Neural cell (in vitro differentiated cells): ENCODE measurements at regions not wholly inside any gene's neighbourhood (a gene's known extent, or its start where the extent isn't known, plus 50 kb on each side); places are given as distances from the start of the nearest gene placed in this dataset.

Source experiments
- H2AFZ ChIP-seq: fragments of 200-600, 300-800 bp; sonication (generic), shearing (Covaris generic); 2 replicates; pipeline ENCODE4 v1.6.0; 2014; ENCODE audit warnings: low read depth, mild to moderate bottlenecking, antibody characterized with exemption, low read length, moderate library complexity
- H3F3A ChIP-seq: fragments of 200-600 bp; shearing (Covaris generic); 2 replicates; pipeline ENCODE4 v1.6.1; 2016; ENCODE audit warnings: mild to moderate bottlenecking, moderate library complexity, mixed read lengths, antibody characterized with exemption, low read length; ENCODE audit not compliant: insufficient read depth, poor library complexity, severe bottlenecking
- H3K27ac ChIP-seq: fragments of 200-600, 300-800 bp; sonication (generic), shearing (Covaris generic); 2 replicates; pipeline ENCODE4 v1.5.1; 2014; ENCODE audit warnings: mild to moderate bottlenecking, low read length, moderate library complexity
- H3K27me3 ChIP-seq: fragments of 300-800, 200-600 bp; sonication (generic), shearing (Covaris generic); 2 replicates; pipeline ENCODE4 v1.6.0; 2014; ENCODE audit warnings: mild to moderate bottlenecking, low read depth, low read length, moderate library complexity; ENCODE audit not compliant: insufficient read depth
- H3K36me3 ChIP-seq: fragments of 300-800, 200-600 bp; sonication (generic), shearing (Covaris generic); 2 replicates; pipeline ENCODE4 v1.5.1; 2014; ENCODE audit warnings: mild to moderate bottlenecking, antibody characterized with exemption, low read length, moderate library complexity; ENCODE audit not compliant: insufficient read depth
- H3K4me2 ChIP-seq: fragments of 300-800, 200-600 bp; sonication (generic), shearing (Covaris generic); 2 replicates; pipeline ENCODE4 v1.6.0; 2014; ENCODE audit warnings: mild to moderate bottlenecking, low read length
- H3K4me3 ChIP-seq: fragments of 300-800, 200-600 bp; sonication (generic), shearing (Covaris generic); 2 replicates; pipeline ENCODE4 v1.5.1; 2014; ENCODE audit warnings: mild to moderate bottlenecking, low read length, moderate library complexity
- H3K79me2 ChIP-seq: fragments of 200-600 bp; shearing (Covaris generic); replicated peaks from 2 replicates; pipeline ENCODE4 v1.6.0; 2014; ENCODE audit warnings: mild to moderate bottlenecking, low read length, moderate library complexity; ENCODE audit not compliant: insufficient read depth
- H3K9ac ChIP-seq: fragments of 300-800, 200-600 bp; sonication (generic), shearing (Covaris generic); 2 replicates; pipeline ENCODE4 v1.6.1; 2016; ENCODE audit warnings: mild to moderate bottlenecking, low read length, mixed read lengths
- H3K9me2 ChIP-seq: fragments of 200-600 bp; shearing (Covaris generic); 2 replicates; pipeline ENCODE4 v1.6.1; 2016; ENCODE audit warnings: mild to moderate bottlenecking, low read length, mixed read lengths; ENCODE audit not compliant: insufficient read depth
- H3K9me3 ChIP-seq: fragments of 200-600, 300-800 bp; sonication (generic), shearing (Covaris generic); 2 replicates; pipeline ENCODE4 v1.6.1; 2016; ENCODE audit warnings: mild to moderate bottlenecking, mixed run types, low read length, moderate library complexity, mixed read lengths
- H4K20me1 ChIP-seq: fragments of 200-600 bp; shearing (Covaris generic); 2 replicates; pipeline ENCODE4 v1.6.1; 2016; ENCODE audit warnings: mild to moderate bottlenecking, mixed run types; ENCODE audit not compliant: insufficient read depth
- CTCF ChIP-seq: fragments of 450-650 bp; IDR thresholded peaks from 2 replicates; pipeline ENCODE4 v1.5.1; 2014; ENCODE audit warnings: antibody characterized with exemption, mild to moderate bottlenecking, moderate library complexity; ENCODE audit not compliant: poor library complexity, severe bottlenecking
- EP300 ChIP-seq: fragments of 450-650 bp; conservative IDR thresholded peaks from 2 replicates; pipeline ENCODE4 v1.6.1; 2014; ENCODE audit warnings: antibody characterized with exemption, mild to moderate bottlenecking, moderate library complexity; ENCODE audit not compliant: poor library complexity, severe bottlenecking
- EZH2 ChIP-seq: fragments of 200-600, 300-800 bp; shearing (Covaris generic), sonication (generic); IDR thresholded peaks from 2 replicates; pipeline ENCODE4 v1.6.1; 2014; ENCODE audit warnings: antibody characterized with exemption, low read length, borderline replicate concordance, mild to moderate bottlenecking; ENCODE audit not compliant: insufficient read depth, poor library complexity, severe bottlenecking
- MXI1 ChIP-seq: fragments of 450-650 bp; conservative IDR thresholded peaks from 2 replicates; pipeline ENCODE4 v1.6.1; 2014; ENCODE audit warnings: antibody characterized with exemption, mild to moderate bottlenecking; ENCODE audit not compliant: poor library complexity, severe bottlenecking
- POLR2AphosphoS5 ChIP-seq: IDR thresholded peaks from 2 replicates; pipeline ENCODE4 v1.6.1; 2012
- RAD21 ChIP-seq: fragments of 450-650 bp; conservative IDR thresholded peaks from 2 replicates; pipeline ENCODE4 v1.6.1; 2014; ENCODE audit warnings: antibody characterized with exemption, mild to moderate bottlenecking, moderate library complexity
- REST ChIP-seq: IDR thresholded peaks from 2 replicates; pipeline ENCODE4 v1.6.1; 2012; ENCODE audit warnings: borderline replicate concordance
- SMC3 ChIP-seq: fragments of 450-650 bp; conservative IDR thresholded peaks from 2 replicates; pipeline ENCODE4 v1.6.1; 2014; ENCODE audit warnings: antibody characterized with exemption, mild to moderate bottlenecking, moderate library complexity; ENCODE audit not compliant: poor library complexity
- TAF1 ChIP-seq: IDR thresholded peaks from 2 replicates; pipeline ENCODE4 v1.6.1; 2012; ENCODE audit warnings: low read depth

- Histone ChIP-seq H3K9ac (no peak overlapping the region), H3K9me3 (no peaks in the 10 kb centered on the region), H3K27me3 (peaks cover 4% of the 10 kb centered on the region), H4K20me1 (no peaks in the 10 kb centered on the region), H2AFZ (no peak overlapping the region), H3K4me2 (no peak overlapping the region), H3F3A (no peaks in the 10 kb centered on the region), H3K27ac (no peak overlapping the region), H3K36me3 (no peaks in the 10 kb centered on the region), H3K9me2 (no peaks in the 10 kb centered on the region), H3K4me3 (no peak overlapping the region), H3K79me2 (no peaks in the 10 kb centered on the region)
- TF ChIP-seq EP300, result no peak
- no peak for TF ChIP-seq CTCF
- TF ChIP-seq POLR2AphosphoS5, result no peak
- TF ChIP-seq MXI1, result no peak
- TF ChIP-seq REST, result no peak
- no peak for TF ChIP-seq RAD21
- no peak for TF ChIP-seq SMC3
- no peak for TF ChIP-seq TAF1
- TF ChIP-seq EZH2, result no peak
These were observed 137.8 kb downstream of the RWDD3 start for GRCh38 chr1:95371666-95372282.

- no peaks in the 10 kb centered on the region for H3K9me2 ChIP-seq
- no peak for TF ChIP-seq REST
These were observed 141.2 kb downstream of the RWDD3 start for GRCh38 chr1:95375174-95375573.

More at GRCh38 chr1:95375174-95375573, 141.2 kb downstream of the RWDD3 start:
- Histone ChIP-seq H3K79me2 (no peaks in the 10 kb centered on the region), H3K4me2 (no peak overlapping the region), H2AFZ (no peak overlapping the region), H3K27me3 (no peaks in the 10 kb centered on the region), H4K20me1 (no peaks in the 10 kb centered on the region), H3K27ac (no peak overlapping the region), H3K36me3 (no peaks in the 10 kb centered on the region), H3K4me3 (no peak overlapping the region), H3F3A (no peaks in the 10 kb centered on the region), H3K9ac (no peak overlapping the region), H3K9me3 (no peaks in the 10 kb centered on the region)
